Osteocyte (in vitro differentiated cells): ENCODE measurements at regions not wholly inside any gene's neighbourhood (a gene's known extent, or its start where the extent isn't known, plus 50 kb on each side); places are given as distances from the start of the nearest gene placed in this dataset.

ENCODE experiments used
- DNase-seq: peaks from one replicate; pipeline ENCODE4 v3.0.0; 2021; ENCODE audit warnings: mixed read lengths; ENCODE audit not compliant: unreplicated experiment; ENCODE audit errors: extremely low spot score
- H3K27ac Mint-ChIP-seq: one replicate; pipeline ENCODE4 v1.8.0; 2021; ENCODE audit warnings: mild to moderate bottlenecking, mixed read lengths; ENCODE audit not compliant: unreplicated experiment
- H3K27me3 Mint-ChIP-seq: one replicate; pipeline ENCODE4 v1.8.0; 2021; ENCODE audit warnings: mixed read lengths; ENCODE audit not compliant: unreplicated experiment
- H3K36me3 Mint-ChIP-seq: one replicate; pipeline ENCODE4 v1.8.0; 2021; ENCODE audit warnings: mixed read lengths; ENCODE audit not compliant: unreplicated experiment
- H3K4me1 Mint-ChIP-seq: one replicate; pipeline ENCODE4 v1.8.0; 2021; ENCODE audit warnings: mixed read lengths; ENCODE audit not compliant: unreplicated experiment
- H3K4me3 Mint-ChIP-seq: one replicate; pipeline ENCODE4 v1.8.0; 2021; ENCODE audit warnings: mild to moderate bottlenecking, moderate library complexity, mixed read lengths; ENCODE audit not compliant: unreplicated experiment
- H3K9me3 Mint-ChIP-seq: one replicate; pipeline ENCODE4 v1.8.0; 2021; ENCODE audit warnings: mixed read lengths; ENCODE audit not compliant: unreplicated experiment
- CTCF ChIP-seq: fragments of 200-600 bp; sonication (generic); IDR thresholded peaks from 2 replicates; pipeline ENCODE4 v1.5.0; 2021; ENCODE audit warnings: antibody characterized with exemption, mild to moderate bottlenecking, moderate library complexity

GRCh38 chr10:47243791-47244190 lies 56.2 kb upstream of the GDF10 start:
- Mint-ChIP-seq H3K4me3 (no peak overlapping the region), H3K4me1 (no peaks in the 10 kb centered on the region), H3K36me3 (no peaks in the 10 kb centered on the region), H3K27me3 (peaks cover 10% of the 10 kb centered on the region), H3K9me3 (no peaks in the 10 kb centered on the region), H3K27ac (no peak overlapping the region)
- no peak for TF ChIP-seq CTCF
- no peak for DNase-seq

GRCh38 chr10:47244560-47245500 lies 55.2 kb upstream of the GDF10 start:
- DNase-seq = no peak
- no peak for TF ChIP-seq CTCF
- Mint-ChIP-seq H3K9me3 (no peaks in the 10 kb centered on the region), H3K27ac (no peak overlapping the region), H3K4me1 (no peaks in the 10 kb centered on the region), H3K36me3 (no peaks in the 10 kb centered on the region), H3K4me3 (no peak overlapping the region), H3K27me3 (peaks cover 15% of the 10 kb centered on the region)

- DNase-seq = no peak
- Mint-ChIP-seq H3K27me3 (peaks cover 18% of the 10 kb centered on the region), H3K36me3 (no peaks in the 10 kb centered on the region), H3K27ac (no peak overlapping the region), H3K4me1 (no peaks in the 10 kb centered on the region), H3K9me3 (no peaks in the 10 kb centered on the region), H3K4me3 (no peak overlapping the region)
- no peak for TF ChIP-seq CTCF
Observed at GRCh38 chr10:47245731-47246350, 54.2 kb upstream of the GDF10 start.

GRCh38 chr10:47246406-47247147 lies 53.4 kb upstream of the GDF10 start:
- TF ChIP-seq CTCF = no peak
- H3K4me3 Mint-ChIP-seq = no peak overlapping the region
- no peaks in the 10 kb centered on the region for H3K9me3 Mint-ChIP-seq
- peak; percentile 80 for DNase-seq
- H3K27me3 Mint-ChIP-seq = peaks cover 18% of the 10 kb centered on the region
- H3K27ac Mint-ChIP-seq = no peak overlapping the region
- H3K36me3 Mint-ChIP-seq = no peaks in the 10 kb centered on the region
- H3K4me1 Mint-ChIP-seq = no peaks in the 10 kb centered on the region
